CD8-positive, alpha-beta memory T cell (primary cell): ENCODE measurements at regions not wholly inside any gene's neighbourhood (a gene's known extent, or its start where the extent isn't known, plus 50 kb on each side); places are given as distances from the start of the nearest gene placed in this dataset.
"Not testable (repeated sequence)": the region's sequence is repeated elsewhere in the genome, so short reads cannot be mapped to it uniquely, and the experiment has no call there.

ENCODE experiments used
- CTCF ChIA-PET: fragments of 350-600 bp; sonication (Branson Sonifier 250); formaldehyde crosslinking; loops from one replicate; lab custom pipeline; 2021; ENCODE audit warnings: antibody characterized with exemption; lab: Charles Lee
- POLR2A ChIA-PET: fragments of 350-600 bp; sonication (Branson Sonifier 250); formaldehyde crosslinking; loops from one replicate; lab custom pipeline; 2021; ENCODE audit warnings: antibody characterized with exemption; lab: Charles Lee
- DNase-seq, 5 donors: peaks; one replicate each; pipeline versions ENCODE4 v3.0.0 to v3.0.0-alpha.2; 2020 to 2022; ENCODE audit warnings: mixed read lengths in 1 of 5
- H3K27ac ChIP-seq: one replicate; pipeline ENCODE4 v1.7.0; 2013; ENCODE audit warnings: low read depth, mild to moderate bottlenecking, low read length, moderate library complexity
- H3K27me3 ChIP-seq: 2 replicates; pipeline ENCODE4 v1.7.0; 2013; ENCODE audit warnings: low read length, mild to moderate bottlenecking; ENCODE audit not compliant: insufficient read depth, poor library complexity, severe bottlenecking
- H3K36me3 ChIP-seq: 2 replicates; pipeline ENCODE4 v1.7.0; 2013; ENCODE audit warnings: mild to moderate bottlenecking, low read length, moderate library complexity; ENCODE audit not compliant: insufficient read depth
- H3K4me1 ChIP-seq: 2 replicates; pipeline ENCODE4 v1.7.0; 2013; ENCODE audit warnings: mild to moderate bottlenecking, low read length, moderate library complexity; ENCODE audit not compliant: insufficient read depth
- H3K4me3 ChIP-seq: 2 replicates; pipeline ENCODE4 v1.7.0; 2013; ENCODE audit warnings: mild to moderate bottlenecking, low read length
- H3K9me3 ChIP-seq: 2 replicates; pipeline ENCODE4 v1.7.0; 2013; ENCODE audit warnings: mild to moderate bottlenecking, low read length
- H3K27ac Mint-ChIP-seq, 8 donors: one replicate each; pipeline ENCODE4 v1.8.0; 2020 to 2021; ENCODE audit warnings: mixed read lengths in 8 of 8, mild to moderate bottlenecking in 6 of 8, inconsistent platforms in 3 of 8, moderate library complexity in 3 of 8
- H3K27me3 Mint-ChIP-seq, 2 donors: one replicate each; pipeline ENCODE4 v1.8.0; 2020 to 2021; ENCODE audit warnings: mixed read lengths in 2 of 2, mild to moderate bottlenecking in 1 of 2, moderate library complexity in 1 of 2
- H3K36me3 Mint-ChIP-seq, 3 donors: one replicate each; pipeline ENCODE4 v1.8.0; 2020 to 2021; ENCODE audit warnings: mixed read lengths in 3 of 3, inconsistent platforms in 1 of 3, mild to moderate bottlenecking in 1 of 3
- H3K4me1 Mint-ChIP-seq, 3 donors: one replicate each; pipeline ENCODE4 v1.8.0; 2020 to 2021; ENCODE audit warnings: mixed read lengths in 3 of 3, inconsistent platforms in 1 of 3, mild to moderate bottlenecking in 1 of 3
- H3K4me3 Mint-ChIP-seq, 7 donors: one replicate each; pipeline ENCODE4 v1.8.0; 2020 to 2021; ENCODE audit warnings: mixed read lengths in 7 of 7, mild to moderate bottlenecking in 6 of 7, moderate library complexity in 4 of 7, inconsistent platforms in 2 of 7
- H3K9me3 Mint-ChIP-seq, 5 donors: one replicate each; pipeline ENCODE4 v1.8.0; 2020 to 2022; ENCODE audit warnings: mixed read lengths in 5 of 5, mild to moderate bottlenecking in 3 of 5, moderate library complexity in 2 of 5, inconsistent platforms in 1 of 5

- H3K27ac ChIP-seq: no peak overlapping the region
- ChIA-PET POLR2A (no interaction called here), CTCF (no interaction called here)
- no peak for DNase-seq
- no peaks in the 10 kb centered on the region for H3K4me1 ChIP-seq
- no peaks in the 10 kb centered on the region for H3K9me3 ChIP-seq
- Mint-ChIP-seq H3K4me1 (no peaks in the 10 kb centered on the region), H3K36me3 (no peaks in the 10 kb centered on the region), H3K27me3 (peaks cover 0 to 2% of the 10 kb centered on the region in 2 donors), H3K27ac (no peak overlapping the region), H3K4me3 (no peak overlapping the region), H3K9me3 (peaks cover 0 to 27% (median 5%) of the 10 kb centered on the region in 5 donors)
- no peak overlapping the region for H3K4me3 ChIP-seq
- H3K36me3 ChIP-seq: no peaks in the 10 kb centered on the region
- H3K27me3 ChIP-seq: no peaks in the 10 kb centered on the region
Observed at GRCh38 chr10:55766212-55766611, 594.8 kb downstream of the ZWINT start.

- ChIA-PET POLR2A (no interaction called here), CTCF (no interaction called here)
- Mint-ChIP-seq H3K4me1 (no peaks in the 10 kb centered on the region), H3K27me3 (no peaks in the 10 kb centered on the region), H3K4me3 (no peak overlapping the region), H3K36me3 (no peaks in the 10 kb centered on the region), H3K27ac (no peak overlapping the region), H3K9me3 (peaks cover 2 to 34% (median 8%) of the 10 kb centered on the region in 5 donors)
- Histone ChIP-seq H3K36me3 (no peaks in the 10 kb centered on the region), H3K9me3 (no peaks in the 10 kb centered on the region), H3K27me3 (no peaks in the 10 kb centered on the region), H3K4me3 (no peak overlapping the region), H3K4me1 (no peaks in the 10 kb centered on the region), H3K27ac (no peak overlapping the region)
- no peak for DNase-seq
Observed at GRCh38 chr10:55750458-55750857, 610.6 kb downstream of the ZWINT start.

GRCh38 chr10:55747244-55747643, 613.8 kb downstream of the ZWINT start:
- H3K36me3 Mint-ChIP-seq: no peaks in the 10 kb centered on the region
- ChIA-PET POLR2A (no interaction called here), CTCF (no interaction called here)
- H3K9me3 ChIP-seq: no peaks in the 10 kb centered on the region
- no peaks in the 10 kb centered on the region for H3K4me1 ChIP-seq
- H3K27me3 Mint-ChIP-seq: no peaks in the 10 kb centered on the region
- no peaks in the 10 kb centered on the region for H3K36me3 ChIP-seq
- H3K4me3 ChIP-seq: no peak overlapping the region
- no peak for DNase-seq
- no peaks in the 10 kb centered on the region for H3K4me1 Mint-ChIP-seq
- peaks cover 5 to 30% (median 9%) of the 10 kb centered on the region in 5 donors for H3K9me3 Mint-ChIP-seq
- no peak overlapping the region for H3K27ac ChIP-seq
- H3K27me3 ChIP-seq: no peaks in the 10 kb centered on the region
- H3K27ac Mint-ChIP-seq: no peak overlapping the region
- no peak overlapping the region for H3K4me3 Mint-ChIP-seq

GRCh38 chr10:55746002-55746401, 615.1 kb downstream of the ZWINT start:
- Mint-ChIP-seq H3K36me3 (no peaks in the 10 kb centered on the region), H3K4me1 (no peaks in the 10 kb centered on the region), H3K4me3 (no peak overlapping the region), H3K9me3 (peaks cover 5 to 35% (median 9%) of the 10 kb centered on the region in 5 donors), H3K27me3 (no peaks in the 10 kb centered on the region), H3K27ac (no peak overlapping the region)
- ChIA-PET CTCF (no interaction called here), POLR2A (no interaction called here)
- no peak overlapping the region for H3K27ac ChIP-seq
- H3K9me3 ChIP-seq: no peaks in the 10 kb centered on the region
- no peak for DNase-seq
- no peaks in the 10 kb centered on the region for H3K27me3 ChIP-seq
- H3K4me1 ChIP-seq: no peaks in the 10 kb centered on the region
- H3K36me3 ChIP-seq: no peaks in the 10 kb centered on the region
- H3K4me3 ChIP-seq: no peak overlapping the region

GRCh38 chr10:55742487-55742886, 618.6 kb downstream of the ZWINT start:
- Mint-ChIP-seq H3K27ac (no peak overlapping the region), H3K4me3 (no peak overlapping the region), H3K36me3 (no peaks in the 10 kb centered on the region), H3K27me3 (no peaks in the 10 kb centered on the region), H3K9me3 (peaks cover 4 to 28% (median 15%) of the 10 kb centered on the region in 5 donors), H3K4me1 (no peaks in the 10 kb centered on the region)
- H3K4me1 ChIP-seq: no peaks in the 10 kb centered on the region
- no peak overlapping the region for H3K4me3 ChIP-seq
- ChIA-PET CTCF (no interaction called here), POLR2A (no interaction called here)
- no peak for DNase-seq
- H3K9me3 ChIP-seq: no peaks in the 10 kb centered on the region
- H3K27ac ChIP-seq: no peak overlapping the region
- no peaks in the 10 kb centered on the region for H3K36me3 ChIP-seq
- H3K27me3 ChIP-seq: no peaks in the 10 kb centered on the region

GRCh38 chr10:55740767-55741166, 620.3 kb downstream of the ZWINT start:
- CTCF ChIA-PET: not testable (repeated sequence)

GRCh38 chr10:55740110-55740509, 620.9 kb downstream of the ZWINT start:
- Histone ChIP-seq H3K9me3 (no peaks in the 10 kb centered on the region), H3K4me1 (no peaks in the 10 kb centered on the region), H3K27ac (no peak overlapping the region), H3K4me3 (no peak overlapping the region), H3K36me3 (no peaks in the 10 kb centered on the region), H3K27me3 (no peaks in the 10 kb centered on the region)
- H3K27ac Mint-ChIP-seq: no peak overlapping the region
- no peak overlapping the region for H3K4me3 Mint-ChIP-seq
- no peaks in the 10 kb centered on the region for H3K36me3 Mint-ChIP-seq
- H3K4me1 Mint-ChIP-seq: no peaks in the 10 kb centered on the region
- H3K9me3 Mint-ChIP-seq: peaks cover 7 to 28% (median 15%) of the 10 kb centered on the region in 5 donors
- POLR2A ChIA-PET: no interaction called here
- no peak for DNase-seq
- CTCF ChIA-PET: no interaction called here
- H3K27me3 Mint-ChIP-seq: no peaks in the 10 kb centered on the region

More at GRCh38 chr10:55740767-55741166, 620.3 kb downstream of the ZWINT start:
- H3K4me3 ChIP-seq, H3K36me3 Mint-ChIP-seq, H3K36me3 ChIP-seq, H3K27ac Mint-ChIP-seq, H3K27me3 Mint-ChIP-seq, H3K27me3 ChIP-seq, H3K27ac ChIP-seq, DNase-seq, H3K4me1 Mint-ChIP-seq, POLR2A ChIA-PET, H3K4me1 ChIP-seq, H3K4me3 Mint-ChIP-seq, H3K9me3 ChIP-seq: not testable (repeated sequence)
- peaks cover 7 to 30% (median 15%) of the 10 kb centered on the region in 5 donors for H3K9me3 Mint-ChIP-seq

- ChIA-PET CTCF (no interaction called here), POLR2A (no interaction called here)
- Mint-ChIP-seq H3K27ac (no peak overlapping the region), H3K4me3 (no peak overlapping the region), H3K27me3 (no peaks in the 10 kb centered on the region), H3K36me3 (no peaks in the 10 kb centered on the region), H3K4me1 (no peaks in the 10 kb centered on the region), H3K9me3 (peaks cover 1 to 25% (median 20%) of the 10 kb centered on the region in 5 donors)
- Histone ChIP-seq H3K9me3 (no peaks in the 10 kb centered on the region), H3K36me3 (no peaks in the 10 kb centered on the region), H3K27ac (no peak overlapping the region), H3K4me1 (no peaks in the 10 kb centered on the region), H3K27me3 (no peaks in the 10 kb centered on the region), H3K4me3 (no peak overlapping the region)
- DNase-seq: no peak
Observed at GRCh38 chr10:55734112-55734511, 626.9 kb downstream of the ZWINT start.

- CTCF ChIA-PET: no interaction called here
Observed at GRCh38 chr10:55704950-55705349, 656.1 kb downstream of the ZWINT start.

More at GRCh38 chr10:55704950-55705349, 656.1 kb downstream of the ZWINT start:
- Histone ChIP-seq H3K27ac (no peak overlapping the region), H3K27me3 (no peaks in the 10 kb centered on the region), H3K36me3 (no peaks in the 10 kb centered on the region), H3K4me3 (no peak overlapping the region), H3K4me1 (no peaks in the 10 kb centered on the region), H3K9me3 (no peaks in the 10 kb centered on the region)
- DNase-seq: no peak
- Mint-ChIP-seq H3K27ac (no peak overlapping the region), H3K27me3 (no peaks in the 10 kb centered on the region), H3K9me3 (peaks cover 2 to 17% (median 14%) of the 10 kb centered on the region in 5 donors), H3K36me3 (no peaks in the 10 kb centered on the region), H3K4me1 (no peaks in the 10 kb centered on the region), H3K4me3 (no peak overlapping the region)
- POLR2A ChIA-PET: no interaction called here
